RWPE2 (cell line): ENCODE measurements at regions not wholly inside any gene's neighbourhood (a gene's known extent, or its start where the extent isn't known, plus 50 kb on each side); places are given as distances from the start of the nearest gene placed in this dataset.

Experiments
- ATAC-seq: fragments of 200-7000 bp; cut with Tn5 transposase; 3 replicates; pipeline ENCODE4 v1.9.1; 2021; ENCODE audit warnings: low read depth
- DNase-seq: peaks from one replicate; pipeline ENCODE4 v3.0.0-alpha.2; 2020; ENCODE audit warnings: low spot score
- H3K27ac ChIP-seq: fragments of 450-650 bp; 2 replicates; pipeline ENCODE4 v1.5.1; 2017; ENCODE audit warnings: mild to moderate bottlenecking; ENCODE audit not compliant: poor library complexity, severe bottlenecking
- H3K27me3 ChIP-seq: fragments of 250-450 bp; sonication (Bioruptor Pico); 2 replicates; pipeline ENCODE4 v1.5.1; 2021; ENCODE audit warnings: mild to moderate bottlenecking, moderate library complexity; ENCODE audit not compliant: insufficient read depth, poor library complexity, severe bottlenecking
- H3K36me3 ChIP-seq: fragments of 250-450 bp; sonication (Bioruptor Pico); 2 replicates; pipeline ENCODE4 v1.5.1; 2020; ENCODE audit warnings: low read depth, mild to moderate bottlenecking, moderate library complexity
- H3K4me1 ChIP-seq: fragments of 250-450 bp; sonication (Bioruptor Pico); 2 replicates; pipeline ENCODE4 v1.5.1; 2021; ENCODE audit warnings: mild to moderate bottlenecking, moderate library complexity; ENCODE audit not compliant: insufficient read depth, poor library complexity, severe bottlenecking
- H3K4me3 ChIP-seq: fragments of 250-450 bp; sonication (Bioruptor Pico); 2 replicates; pipeline ENCODE4 v1.5.1; 2021; ENCODE audit warnings: mild to moderate bottlenecking, moderate library complexity; ENCODE audit not compliant: severe bottlenecking
- H3K9me3 ChIP-seq: fragments of 250-450 bp; sonication (Bioruptor Pico); 2 replicates; pipeline ENCODE4 v1.5.1; 2021; ENCODE audit warnings: mild to moderate bottlenecking, moderate library complexity; ENCODE audit not compliant: severe bottlenecking
- TF ChIP-seq, protein P1 (sequence below): fragments of 450-650 bp; IDR thresholded peaks from one replicate; pipeline ENCODE4 v1.5.1; 2017; ENCODE audit warnings: mild to moderate bottlenecking, moderate library complexity; ENCODE audit not compliant: poor library complexity, severe bottlenecking

DNA sequence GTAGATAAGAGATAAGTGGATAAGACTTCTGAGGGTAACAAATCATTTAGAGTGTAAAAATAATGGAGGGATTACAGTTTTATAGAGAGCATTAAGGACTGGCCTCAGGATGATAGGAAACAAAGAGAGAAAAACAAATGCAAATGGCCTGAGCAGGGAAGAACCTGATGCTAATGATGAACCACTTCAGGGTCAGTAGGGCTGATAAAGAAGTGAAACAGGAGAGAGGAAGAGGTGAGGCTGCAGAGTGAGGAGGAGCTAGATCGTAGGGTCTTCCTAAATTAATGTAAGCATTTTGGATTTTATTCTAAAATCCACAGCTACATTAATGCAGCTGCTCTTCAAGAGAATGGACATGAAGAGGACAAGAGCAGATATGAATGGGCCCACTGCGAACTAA, 698.0 kb upstream of the MEF2C start:
- Histone ChIP-seq H3K27ac (no peak overlapping the region), H3K27me3 (no peaks in the 10 kb centered on the region), H3K9me3 (no peaks in the 10 kb centered on the region), H3K4me1 (peaks cover 21% of the 10 kb centered on the region), H3K4me3 (no peak overlapping the region), H3K36me3 (no peaks in the 10 kb centered on the region)
- DNase-seq, result no peak
- TF ChIP-seq, protein P1, sequence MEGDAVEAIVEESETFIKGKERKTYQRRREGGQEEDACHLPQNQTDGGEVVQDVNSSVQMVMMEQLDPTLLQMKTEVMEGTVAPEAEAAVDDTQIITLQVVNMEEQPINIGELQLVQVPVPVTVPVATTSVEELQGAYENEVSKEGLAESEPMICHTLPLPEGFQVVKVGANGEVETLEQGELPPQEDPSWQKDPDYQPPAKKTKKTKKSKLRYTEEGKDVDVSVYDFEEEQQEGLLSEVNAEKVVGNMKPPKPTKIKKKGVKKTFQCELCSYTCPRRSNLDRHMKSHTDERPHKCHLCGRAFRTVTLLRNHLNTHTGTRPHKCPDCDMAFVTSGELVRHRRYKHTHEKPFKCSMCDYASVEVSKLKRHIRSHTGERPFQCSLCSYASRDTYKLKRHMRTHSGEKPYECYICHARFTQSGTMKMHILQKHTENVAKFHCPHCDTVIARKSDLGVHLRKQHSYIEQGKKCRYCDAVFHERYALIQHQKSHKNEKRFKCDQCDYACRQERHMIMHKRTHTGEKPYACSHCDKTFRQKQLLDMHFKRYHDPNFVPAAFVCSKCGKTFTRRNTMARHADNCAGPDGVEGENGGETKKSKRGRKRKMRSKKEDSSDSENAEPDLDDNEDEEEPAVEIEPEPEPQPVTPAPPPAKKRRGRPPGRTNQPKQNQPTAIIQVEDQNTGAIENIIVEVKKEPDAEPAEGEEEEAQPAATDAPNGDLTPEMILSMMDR, result no peak
- ATAC-seq, result no peak

DNA sequence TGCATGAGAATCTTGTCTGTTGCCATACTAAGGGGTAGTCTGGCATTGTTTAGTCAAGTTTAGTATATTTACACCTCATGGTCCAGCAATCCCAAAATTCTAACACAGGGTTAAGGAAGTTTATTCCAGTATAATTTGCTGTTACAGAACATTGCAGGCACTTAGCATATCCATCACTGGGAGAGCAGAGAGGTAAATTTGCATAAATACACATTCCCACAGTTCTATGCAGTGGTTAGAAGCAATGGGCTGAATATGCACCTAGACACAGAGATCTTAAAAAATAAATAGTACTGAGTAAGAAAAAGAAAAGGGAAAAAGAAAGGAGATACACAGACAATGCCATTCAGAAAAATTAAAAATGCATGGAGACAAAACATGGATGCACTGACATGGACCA, 692.3 kb upstream of the MEF2C start:
- no peak overlapping the region for H3K4me3 ChIP-seq
- ATAC-seq, result no peak
- no peak for DNase-seq
- H3K9me3 ChIP-seq, result no peaks in the 10 kb centered on the region
- peaks cover 4% of the 10 kb centered on the region for H3K27me3 ChIP-seq
- TF ChIP-seq, protein P1, result no peak
- H3K27ac ChIP-seq, result no peak overlapping the region
- no peaks in the 10 kb centered on the region for H3K4me1 ChIP-seq
- no peaks in the 10 kb centered on the region for H3K36me3 ChIP-seq

DNA sequence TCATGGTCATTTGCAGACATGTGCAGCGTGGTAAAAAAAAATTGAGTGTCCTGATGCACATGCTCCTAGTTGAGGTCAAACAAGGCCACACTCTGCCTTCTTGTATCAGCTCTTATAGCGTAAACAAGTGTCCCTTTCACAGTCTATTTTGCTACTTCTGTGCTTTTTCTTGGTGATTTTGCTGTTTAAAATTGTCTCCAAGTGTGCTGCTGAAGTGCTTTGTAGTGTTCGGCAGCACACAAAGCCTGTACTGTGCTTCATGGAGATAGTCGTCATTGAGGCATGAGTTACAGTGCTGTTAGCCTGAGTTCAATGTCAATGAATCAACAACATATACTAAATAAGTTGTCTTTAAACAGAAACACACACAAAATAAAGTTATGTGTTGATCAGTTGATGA, 690.4 kb upstream of the MEF2C start:
- no peaks in the 10 kb centered on the region for H3K4me1 ChIP-seq
- ATAC-seq (no peak), DNase-seq (no peak)
- TF ChIP-seq, protein P1, result no peak
- H3K27ac ChIP-seq, result no peak overlapping the region
- peaks cover 4% of the 10 kb centered on the region for H3K27me3 ChIP-seq
- no peak overlapping the region for H3K4me3 ChIP-seq
- H3K9me3 ChIP-seq, result no peaks in the 10 kb centered on the region
- H3K36me3 ChIP-seq, result no peaks in the 10 kb centered on the region

DNA sequence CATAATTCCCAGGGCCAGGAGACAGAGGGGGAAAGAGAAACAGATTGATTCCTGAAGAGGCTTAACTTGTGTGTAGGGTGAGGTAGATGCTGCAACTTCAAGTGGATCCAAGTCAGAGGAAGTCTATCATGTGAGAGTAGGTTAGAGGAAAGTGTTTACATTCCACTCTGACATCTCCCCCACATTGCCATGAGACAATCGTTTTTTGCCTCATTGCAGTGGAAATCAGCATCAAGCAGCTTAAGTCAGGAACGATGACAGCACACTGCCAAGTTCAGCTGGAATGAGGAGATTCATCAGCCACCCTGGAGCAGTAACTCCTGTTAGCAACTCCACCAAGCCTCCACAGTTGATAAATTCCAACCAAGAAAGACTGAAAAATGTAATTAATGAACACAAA, 689.7 kb upstream of the MEF2C start:
- no peak overlapping the region for H3K27ac ChIP-seq
- ATAC-seq (no peak), DNase-seq (no peak)
- H3K36me3 ChIP-seq, result no peaks in the 10 kb centered on the region
- TF ChIP-seq, protein P1, result no peak
- no peak overlapping the region for H3K4me3 ChIP-seq
- no peaks in the 10 kb centered on the region for H3K9me3 ChIP-seq
- H3K4me1 ChIP-seq, result no peaks in the 10 kb centered on the region
- peaks cover 4% of the 10 kb centered on the region for H3K27me3 ChIP-seq

DNA sequence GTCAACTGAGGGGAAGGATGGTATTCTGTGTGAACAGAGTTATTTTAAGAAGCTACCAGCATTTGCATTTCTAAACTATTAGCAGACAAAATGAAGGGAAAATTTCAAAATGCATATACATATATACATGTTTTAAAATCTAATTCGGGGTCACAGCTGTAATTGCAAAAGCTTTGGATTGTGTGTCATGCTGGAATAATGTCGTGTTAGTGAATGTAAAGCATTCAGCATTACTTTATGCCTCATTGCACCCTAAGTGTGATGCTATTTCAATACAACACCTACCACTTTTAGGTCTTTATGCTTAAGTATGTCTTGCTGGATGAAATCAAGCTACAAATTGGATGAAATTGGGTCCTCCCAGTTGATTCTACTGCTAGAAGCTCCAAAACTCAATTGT, 687.6 kb upstream of the MEF2C start:
- no peak for ATAC-seq
- H3K36me3 ChIP-seq, result no peaks in the 10 kb centered on the region
- TF ChIP-seq, protein P1, result no peak

More for the DNA sequence above, 687.6 kb upstream of the MEF2C start:
- peaks cover 4% of the 10 kb centered on the region for H3K27me3 ChIP-seq
- no peak for DNase-seq
- H3K9me3 ChIP-seq, result no peaks in the 10 kb centered on the region
- no peaks in the 10 kb centered on the region for H3K4me1 ChIP-seq
- H3K27ac ChIP-seq, result no peak overlapping the region
- no peak overlapping the region for H3K4me3 ChIP-seq
